ENCODE measurements at regions not wholly inside any gene's neighbourhood (a gene's known extent, or its start where the extent isn't known, plus 50 kb on each side); places are given as distances from the start of the nearest gene placed in this dataset.

GRCh38 chr15:31964586-31965307 lies 65.6 kb upstream of the CHRNA7 start:
- DNase-seq (ENCODE audit: low read depth), result no peak
- no peak for TF ChIP-seq CTCF (IDR thresholded peaks at IDR 0.05; ENCODE audit: low read length, missing control alignments)
- no peak overlapping the region for H3K4me3 ChIP-seq (replicated peaks; ENCODE audit: low read depth, low read length)

- no peak for TF ChIP-seq CTCF (IDR thresholded peaks at IDR 0.05; ENCODE audit: low read length, missing control alignments)
- H3K4me3 ChIP-seq (replicated peaks; ENCODE audit: low read depth, low read length), result no peak overlapping the region
- DNase-seq (ENCODE audit: low read depth), result no peak
Measured at GRCh38 chr15:31970007-31970406, 60.3 kb upstream of the CHRNA7 start.

GRCh38 chr15:31973197-31973596 lies 57.1 kb upstream of the CHRNA7 start:
- DNase-seq (ENCODE audit: low read depth), result no peak
- no peak for TF ChIP-seq CTCF (IDR thresholded peaks at IDR 0.05; ENCODE audit: low read length, missing control alignments)
- no peak overlapping the region for H3K4me3 ChIP-seq (replicated peaks; ENCODE audit: low read depth, low read length)

- no peak for TF ChIP-seq CTCF (IDR thresholded peaks at IDR 0.05; ENCODE audit: low read length, missing control alignments)
- H3K4me3 ChIP-seq (replicated peaks; ENCODE audit: low read depth, low read length), result no peak overlapping the region
- DNase-seq (ENCODE audit: low read depth), result no peak
Measured at GRCh38 chr15:31974154-31974794, 56.0 kb upstream of the CHRNA7 start.

- H3K4me3 ChIP-seq (replicated peaks; ENCODE audit: low read depth, low read length), result no peak overlapping the region
- peak; percentile 57 for TF ChIP-seq CTCF (IDR thresholded peaks at IDR 0.05; ENCODE audit: low read length, missing control alignments)
- DNase-seq (ENCODE audit: low read depth), result peak; percentile 21
Measured at GRCh38 chr15:31974855-31975829, 55.2 kb upstream of the CHRNA7 start.

- TF ChIP-seq CTCF (IDR thresholded peaks at IDR 0.05; ENCODE audit: low read length, missing control alignments), result no peak
- DNase-seq (ENCODE audit: low read depth), result no peak
- no peak overlapping the region for H3K4me3 ChIP-seq (replicated peaks; ENCODE audit: low read depth, low read length)
Measured at GRCh38 chr15:31975830-31976229, 54.5 kb upstream of the CHRNA7 start.
